Gastrocnemius medialis (tissue), 4 donors: ENCODE measurements at regions not wholly inside any gene's neighbourhood (a gene's known extent, or its start where the extent isn't known, plus 50 kb on each side); places are given as distances from the start of the nearest gene placed in this dataset.

Experiments
- CTCF ChIP-seq, 5 experiments: fragments of 450-650 bp in 3 of 5; fragments of 200-600 bp in 2 of 5; sonication (generic) in 2 of 5; IDR thresholded peaks in 4 of 5; conservative IDR thresholded peaks in 1 of 5; 1 replicate in 4 of 5; 2 replicates in 1 of 5; pipeline ENCODE4 v1.5.1; 2016 to 2019; ENCODE audit warnings: antibody characterized with exemption in 5 of 5, mild to moderate bottlenecking in 3 of 5, moderate library complexity in 3 of 5
- POLR2A ChIP-seq, 2 donors: fragments of 450-650 bp; IDR thresholded peaks; one replicate each; pipeline ENCODE4 v1.6.1; 2017; ENCODE audit warnings: antibody characterized with exemption in 2 of 2, mild to moderate bottlenecking in 2 of 2, moderate library complexity in 2 of 2

GRCh38 chr2:41709702-41710599, 337.9 kb upstream of the PKDCC start:
- TF ChIP-seq CTCF (IDR thresholded peaks at IDR 0.05 in 4 of 5, conservative IDR thresholded peaks at IDR 0.05 in 1 of 5) (no peak), POLR2A (IDR thresholded peaks at IDR 0.05) (no peak)
